ENCODE measurements at regions not wholly inside any gene's neighbourhood (a gene's known extent, or its start where the extent isn't known, plus 50 kb on each side); places are given as distances from the start of the nearest gene placed in this dataset.

- no peak for TF ChIP-seq POLR2A (IDR thresholded peaks at IDR 0.05; ENCODE audit: extremely low read depth, insufficient read length)
- no peak for TF ChIP-seq CTCF (IDR thresholded peaks at IDR 0.05; ENCODE audit: low read depth, low read length)
- TF ChIP-seq MAX (IDR thresholded peaks at IDR 0.05; ENCODE audit: low read depth, low read length), result no peak
Measured at GRCh38 chr12:94027561-94027960, 120.8 kb upstream of the PLXNC1 start.

All from NB4 (cell line).